ENCODE measurements at regions not wholly inside any gene's neighbourhood (a gene's known extent, or its start where the extent isn't known, plus 50 kb on each side); places are given as distances from the start of the nearest gene placed in this dataset.

GRCh38 chr9:91059713-91060112 lies 258.1 kb downstream of the SYK start:
- DNase-seq = no peak
- no peak for FAIRE-seq
- peak overlapping the region in 1 of 3 donors; percentile 64 for H3K27ac ChIP-seq (ENCODE audit: low read depth in 1 of 3, low read length in 2 of 3)
- WGBS, 3 donors = 72 to 92% (median 85%) methylated on average over 2 of the region's 2 CpGs
- H3K4me3 ChIP-seq (ENCODE audit: low read depth in 1 of 3, low read length in 3 of 3) = no peak overlapping the region
- no peaks in the 10 kb centered on the region for H3K36me3 ChIP-seq (ENCODE audit: control insufficient read depth in 3 of 3, insufficient read depth in 2 of 3, low read depth in 1 of 3, low read length in 3 of 3)
- peaks cover 0 to 11% (median 4%) of the 10 kb centered on the region in 3 donors for H3K4me1 ChIP-seq (ENCODE audit: control insufficient read depth in 3 of 3, insufficient read depth in 2 of 3, low read depth in 1 of 3, low read length in 2 of 3)
- peaks cover 0 to 4% of the 10 kb centered on the region in 2 donors for H3K9me3 ChIP-seq (ENCODE audit: control insufficient read depth in 2 of 2, insufficient read depth in 1 of 2, low read depth in 1 of 2, low read length in 1 of 2)
- H3K27me3 ChIP-seq (ENCODE audit: control insufficient read depth in 3 of 3, insufficient read depth in 3 of 3, low read length in 3 of 3) = no peaks in the 10 kb centered on the region

- Histone ChIP-seq H3K27me3 (ENCODE audit: control insufficient read depth in 3 of 3, insufficient read depth in 3 of 3, low read length in 3 of 3) (no peaks in the 10 kb centered on the region), H3K27ac (ENCODE audit: low read depth in 1 of 3, low read length in 2 of 3) (peak overlapping the region in 1 of 3 donors; percentile 33), H3K36me3 (ENCODE audit: control insufficient read depth in 3 of 3, insufficient read depth in 2 of 3, low read depth in 1 of 3, low read length in 3 of 3) (no peaks in the 10 kb centered on the region), H3K4me3 (ENCODE audit: low read depth in 1 of 3, low read length in 3 of 3) (no peak overlapping the region), H3K9me3 (ENCODE audit: control insufficient read depth in 2 of 2, insufficient read depth in 1 of 2, low read depth in 1 of 2, low read length in 1 of 2) (peaks cover 0 to 4% of the 10 kb centered on the region in 2 donors), H3K4me1 (ENCODE audit: control insufficient read depth in 3 of 3, insufficient read depth in 2 of 3, low read depth in 1 of 3, low read length in 2 of 3) (peaks cover 0 to 11% (median 4%) of the 10 kb centered on the region in 3 donors)
- DNase-seq (peak in 1 of 2 donors; percentile 69), FAIRE-seq (no peak)
- 15 to 28% (median 20%) methylated on average over 8 of the region's 8 CpGs for WGBS, 3 donors
These were observed 259.1 kb downstream of the SYK start for GRCh38 chr9:91060520-91061343.

GRCh38 chr9:91061506-91061905 lies 259.9 kb downstream of the SYK start:
- DNase-seq = no peak
- H3K27ac ChIP-seq (ENCODE audit: low read depth in 1 of 3, low read length in 2 of 3) = no peak overlapping the region
- 78 to 96% (median 88%) methylated on average over 2 of the region's 2 CpGs for WGBS, 3 donors

GRCh38 chr9:91062281-91062680 lies 260.7 kb downstream of the SYK start:
- DNase-seq (no peak), FAIRE-seq (no peak)
- WGBS, 3 donors = 84 to 93% (median 85%) methylated on average over 2 of the region's 2 CpGs
- Histone ChIP-seq H3K27me3 (ENCODE audit: control insufficient read depth in 3 of 3, insufficient read depth in 3 of 3, low read length in 3 of 3) (no peaks in the 10 kb centered on the region), H3K4me3 (ENCODE audit: low read depth in 1 of 3, low read length in 3 of 3) (no peak overlapping the region), H3K27ac (ENCODE audit: low read depth in 1 of 3, low read length in 2 of 3) (no peak overlapping the region), H3K9me3 (ENCODE audit: control insufficient read depth in 2 of 2, insufficient read depth in 1 of 2, low read depth in 1 of 2, low read length in 1 of 2) (peaks cover 0 to 4% of the 10 kb centered on the region in 2 donors), H3K36me3 (ENCODE audit: control insufficient read depth in 3 of 3, insufficient read depth in 2 of 3, low read depth in 1 of 3, low read length in 3 of 3) (no peaks in the 10 kb centered on the region), H3K4me1 (ENCODE audit: control insufficient read depth in 3 of 3, insufficient read depth in 2 of 3, low read depth in 1 of 3, low read length in 2 of 3) (peaks cover 0 to 11% (median 4%) of the 10 kb centered on the region in 3 donors)

More at GRCh38 chr9:91061506-91061905, 259.9 kb downstream of the SYK start:
- no peak for FAIRE-seq
- Histone ChIP-seq H3K27me3 (ENCODE audit: control insufficient read depth in 3 of 3, insufficient read depth in 3 of 3, low read length in 3 of 3) (no peaks in the 10 kb centered on the region), H3K4me3 (ENCODE audit: low read depth in 1 of 3, low read length in 3 of 3) (no peak overlapping the region), H3K4me1 (ENCODE audit: control insufficient read depth in 3 of 3, insufficient read depth in 2 of 3, low read depth in 1 of 3, low read length in 2 of 3) (peaks cover 0 to 11% (median 4%) of the 10 kb centered on the region in 3 donors), H3K36me3 (ENCODE audit: control insufficient read depth in 3 of 3, insufficient read depth in 2 of 3, low read depth in 1 of 3, low read length in 3 of 3) (no peaks in the 10 kb centered on the region), H3K9me3 (ENCODE audit: control insufficient read depth in 2 of 2, insufficient read depth in 1 of 2, low read depth in 1 of 2, low read length in 1 of 2) (peaks cover 0 to 4% of the 10 kb centered on the region in 2 donors)

GRCh38 chr9:91063471-91063870 lies 261.9 kb downstream of the SYK start:
- DNase-seq (no peak), FAIRE-seq (no peak)
- Histone ChIP-seq H3K36me3 (ENCODE audit: control insufficient read depth in 3 of 3, insufficient read depth in 2 of 3, low read depth in 1 of 3, low read length in 3 of 3) (no peaks in the 10 kb centered on the region), H3K27ac (ENCODE audit: low read depth in 1 of 3, low read length in 2 of 3) (no peak overlapping the region), H3K27me3 (ENCODE audit: control insufficient read depth in 3 of 3, insufficient read depth in 3 of 3, low read length in 3 of 3) (no peaks in the 10 kb centered on the region), H3K4me1 (ENCODE audit: control insufficient read depth in 3 of 3, insufficient read depth in 2 of 3, low read depth in 1 of 3, low read length in 2 of 3) (peaks cover 0 to 11% (median 4%) of the 10 kb centered on the region in 3 donors), H3K4me3 (ENCODE audit: low read depth in 1 of 3, low read length in 3 of 3) (no peak overlapping the region), H3K9me3 (ENCODE audit: control insufficient read depth in 2 of 2, insufficient read depth in 1 of 2, low read depth in 1 of 2, low read length in 1 of 2) (peaks cover 0 to 4% of the 10 kb centered on the region in 2 donors)
- whole genome bisulfite sequencing, 3 donors = 90 to 96% (median 95%) methylated on average over 11 of the region's 11 CpGs

GRCh38 chr9:91065231-91066041 lies 263.8 kb downstream of the SYK start:
- WGBS, 3 donors = 92 to 97% (median 95%) methylated on average over 5 of the region's 5 CpGs
- Histone ChIP-seq H3K4me1 (ENCODE audit: control insufficient read depth in 3 of 3, insufficient read depth in 2 of 3, low read depth in 1 of 3, low read length in 2 of 3) (peaks cover 0 to 11% (median 4%) of the 10 kb centered on the region in 3 donors), H3K27ac (ENCODE audit: low read depth in 1 of 3, low read length in 2 of 3) (no peak overlapping the region), H3K27me3 (ENCODE audit: control insufficient read depth in 3 of 3, insufficient read depth in 3 of 3, low read length in 3 of 3) (no peaks in the 10 kb centered on the region), H3K4me3 (ENCODE audit: low read depth in 1 of 3, low read length in 3 of 3) (no peak overlapping the region), H3K36me3 (ENCODE audit: control insufficient read depth in 3 of 3, insufficient read depth in 2 of 3, low read depth in 1 of 3, low read length in 3 of 3) (no peaks in the 10 kb centered on the region), H3K9me3 (ENCODE audit: control insufficient read depth in 2 of 2, insufficient read depth in 1 of 2, low read depth in 1 of 2, low read length in 1 of 2) (peaks cover 0 to 7% of the 10 kb centered on the region in 2 donors)
- no peak for FAIRE-seq
- DNase-seq = no peak

GRCh38 chr9:91066042-91066415 lies 264.4 kb downstream of the SYK start:
- H3K27ac ChIP-seq (ENCODE audit: low read depth in 1 of 3, low read length in 2 of 3) = no peak overlapping the region
- H3K27me3 ChIP-seq (ENCODE audit: control insufficient read depth in 3 of 3, insufficient read depth in 3 of 3, low read length in 3 of 3) = no peaks in the 10 kb centered on the region
- no peaks in the 10 kb centered on the region for H3K36me3 ChIP-seq (ENCODE audit: control insufficient read depth in 3 of 3, insufficient read depth in 2 of 3, low read depth in 1 of 3, low read length in 3 of 3)
- no peak for FAIRE-seq
- peaks cover 0 to 7% (median 5%) of the 10 kb centered on the region in 3 donors for H3K4me1 ChIP-seq (ENCODE audit: control insufficient read depth in 3 of 3, insufficient read depth in 2 of 3, low read depth in 1 of 3, low read length in 2 of 3)
- peaks cover 0 to 7% of the 10 kb centered on the region in 2 donors for H3K9me3 ChIP-seq (ENCODE audit: control insufficient read depth in 2 of 2, insufficient read depth in 1 of 2, low read depth in 1 of 2, low read length in 1 of 2)
- DNase-seq = no peak
- WGBS, 3 donors = 88 to 93% (median 90%) methylated on average over 7 of the region's 7 CpGs
- H3K4me3 ChIP-seq (ENCODE audit: low read depth in 1 of 3, low read length in 3 of 3) = no peak overlapping the region

- H3K4me1 ChIP-seq (ENCODE audit: control insufficient read depth in 3 of 3, insufficient read depth in 2 of 3, low read depth in 1 of 3, low read length in 2 of 3) = peaks cover 0 to 12% (median 0%) of the 10 kb centered on the region in 3 donors
- H3K4me3 ChIP-seq (ENCODE audit: low read depth in 1 of 3, low read length in 3 of 3) = no peak overlapping the region
- H3K9me3 ChIP-seq (ENCODE audit: control insufficient read depth in 2 of 2, insufficient read depth in 1 of 2, low read depth in 1 of 2, low read length in 1 of 2) = peaks cover 0 to 7% of the 10 kb centered on the region in 2 donors
- DNase-seq (no peak), FAIRE-seq (no peak)
- H3K27me3 ChIP-seq (ENCODE audit: control insufficient read depth in 3 of 3, insufficient read depth in 3 of 3, low read length in 3 of 3) = no peaks in the 10 kb centered on the region
- no peak overlapping the region for H3K27ac ChIP-seq (ENCODE audit: low read depth in 1 of 3, low read length in 2 of 3)
- WGBS, 3 donors = 93 to 99% (median 96%) methylated on average over 4 of the region's 4 CpGs
- no peaks in the 10 kb centered on the region for H3K36me3 ChIP-seq (ENCODE audit: control insufficient read depth in 3 of 3, insufficient read depth in 2 of 3, low read depth in 1 of 3, low read length in 3 of 3)
These were observed 265.2 kb downstream of the SYK start for GRCh38 chr9:91066856-91067255.

Data from small intestine (tissue), 7 donors.